IMR-90 (cell line): ENCODE measurements at regions not wholly inside any gene's neighbourhood (a gene's known extent, or its start where the extent isn't known, plus 50 kb on each side); places are given as distances from the start of the nearest gene placed in this dataset.

Experiments used
- ATAC-seq: fragments of 200-7000 bp; cut with Tn5 transposase; 2 replicates; pipeline ENCODE4 v1.9.1; 2020; ENCODE audit warnings: low read depth, mild to moderate bottlenecking, moderate library complexity
- BruUV-seq: library from RNA; stranded (reverse); fragments of 400-500 nt; replicated peaks from 2 replicates; lab custom pipeline; 2021; lab: Mats Ljungman, UMichigan
- CTCF ChIA-PET: fragments of 300-600 bp; formaldehyde crosslinking; extraction: SDS; loops from one replicate; lab custom pipeline; 2021; ENCODE audit warnings: antibody characterized with exemption; lab: Yijun Ruan, JAX
- POLR2A ChIA-PET: fragments of 300-600 bp; sonication (Branson Sonifier 250); formaldehyde crosslinking; loops from one replicate; lab custom pipeline; 2022; ENCODE audit warnings: antibody characterized with exemption; ENCODE audit not compliant: unreplicated experiment; lab: Charles Lee
- DNase-seq: peaks from one replicate; pipeline ENCODE4 v3.0.0; 2013
- H2AFZ ChIP-seq: replicated peaks from 2 replicates; pipeline ENCODE3; 2013; ENCODE audit warnings: low read length, mild to moderate bottlenecking; ENCODE audit not compliant: poor library complexity
- H2AK5ac ChIP-seq: 2 replicates; pipeline ENCODE4 v1.6.1; 2013; ENCODE audit warnings: low read depth, low read length, inconsistent platforms
- H2AK9ac ChIP-seq: replicated peaks from 2 replicates; pipeline ENCODE3; 2013; ENCODE audit warnings: mild to moderate bottlenecking, low read depth, low read length, moderate library complexity; ENCODE audit not compliant: poor library complexity
- H2BK120ac ChIP-seq: 2 replicates; pipeline ENCODE4 v1.6.1; 2013; ENCODE audit warnings: low read depth, low read length, inconsistent platforms
- H2BK15ac ChIP-seq: 3 replicates; pipeline ENCODE4 v1.6.1; 2013; ENCODE audit warnings: low read depth, low read length, inconsistent platforms
- H2BK20ac ChIP-seq: 2 replicates; pipeline ENCODE4 v1.6.1; 2013; ENCODE audit warnings: low read depth, mild to moderate bottlenecking, inconsistent platforms, low read length, moderate library complexity
- H2BK5ac ChIP-seq: 2 replicates; pipeline ENCODE4 v1.6.1; 2013; ENCODE audit warnings: mild to moderate bottlenecking, low read depth, low read length, inconsistent platforms; ENCODE audit not compliant: poor library complexity, severe bottlenecking
- H3K14ac ChIP-seq: replicated peaks from 2 replicates; pipeline ENCODE4 v1.6.1; 2013; ENCODE audit warnings: low read depth, low read length, inconsistent platforms
- H3K18ac ChIP-seq: 2 replicates; pipeline ENCODE4 v1.6.1; 2013; ENCODE audit warnings: low read depth, low read length, control low read depth
- H3K23ac ChIP-seq: 2 replicates; pipeline ENCODE4 v1.6.1; 2013; ENCODE audit warnings: low read depth, low read length, inconsistent platforms
- H3K27ac ChIP-seq: 2 replicates; pipeline ENCODE4 v1.5.1; 2013; ENCODE audit warnings: mild to moderate bottlenecking, control low read depth, low read length; ENCODE audit not compliant: insufficient read depth
- H3K27me3 ChIP-seq: 2 replicates; pipeline ENCODE4 v1.6.1; 2013; ENCODE audit warnings: low read length; ENCODE audit not compliant: control insufficient read depth, insufficient read depth
- H3K36me3 ChIP-seq: 2 replicates; pipeline ENCODE4 v1.6.1; 2013; ENCODE audit warnings: low read length, mixed read lengths; ENCODE audit not compliant: control insufficient read depth, insufficient read depth
- H3K4ac ChIP-seq: 2 replicates; pipeline ENCODE4 v1.6.1; 2013; ENCODE audit warnings: low read depth, low read length, inconsistent platforms
- H3K4me1 ChIP-seq: 2 replicates; pipeline ENCODE4 v1.6.1; 2013; ENCODE audit warnings: low read length, mixed read lengths; ENCODE audit not compliant: control insufficient read depth, insufficient read depth
- H3K4me2 ChIP-seq: 2 replicates; pipeline ENCODE4 v1.6.1; 2013; ENCODE audit warnings: low read depth, mild to moderate bottlenecking, control low read depth, low read length, moderate library complexity
- H3K4me3 ChIP-seq: 2 replicates; pipeline ENCODE4 v1.5.1; 2013; ENCODE audit warnings: low read depth, mild to moderate bottlenecking, control low read depth, low read length, moderate library complexity; ENCODE audit not compliant: insufficient read depth
- H3K56ac ChIP-seq: 2 replicates; pipeline ENCODE4 v1.6.1; 2013; ENCODE audit warnings: low read length, inconsistent platforms; ENCODE audit not compliant: insufficient read depth; ENCODE audit errors: extremely low read depth
- H3K79me1 ChIP-seq, 2 experiments: 2 replicates each; pipeline ENCODE4 v1.6.1; 2013; ENCODE audit warnings: low read length in 2 of 2, inconsistent platforms in 1 of 2, low read depth in 1 of 2
- H3K9ac ChIP-seq: 2 replicates; pipeline ENCODE4 v1.6.1; 2013; ENCODE audit warnings: low read depth, low read length, control low read depth
- H3K9me1 ChIP-seq: 2 replicates; pipeline ENCODE4 v1.6.1; 2013; ENCODE audit warnings: low read length, inconsistent platforms; ENCODE audit not compliant: insufficient read depth
- H3K9me3 ChIP-seq: 2 replicates; pipeline ENCODE4 v1.6.1; 2013; ENCODE audit warnings: low read length; ENCODE audit not compliant: control insufficient read depth, insufficient read depth
- H4K20me1 ChIP-seq: 2 replicates; pipeline ENCODE4 v1.6.1; 2013; ENCODE audit warnings: low read length, inconsistent platforms; ENCODE audit not compliant: insufficient read depth
- H4K5ac ChIP-seq: 2 replicates; pipeline ENCODE4 v1.6.1; 2013; ENCODE audit warnings: mild to moderate bottlenecking, low read depth, low read length, control low read depth
- H4K8ac ChIP-seq, 2 experiments: 2 replicates each; pipeline ENCODE4 v1.6.1; 2013; ENCODE audit warnings: low read depth in 2 of 2, low read length in 2 of 2, control low read depth in 1 of 2, inconsistent platforms in 1 of 2
- H4K91ac ChIP-seq: 2 replicates; pipeline ENCODE4 v1.6.1; 2013; ENCODE audit warnings: low read depth, low read length, inconsistent platforms; ENCODE audit not compliant: insufficient read depth
- ELK1 ChIP-seq: fragments of 150-350 bp; IDR thresholded peaks from 2 replicates; pipeline ENCODE4 v1.6.1; 2016; ENCODE audit warnings: low read depth, mild to moderate bottlenecking, low read length, moderate library complexity, borderline replicate concordance
- RAD21 ChIP-seq: IDR thresholded peaks from 2 replicates; pipeline ENCODE4 v1.6.1; 2012; ENCODE audit warnings: low read length, improper control_type of control experiment
- RFX5 ChIP-seq: IDR thresholded peaks from 2 replicates; pipeline ENCODE4 v1.8.0; 2012; ENCODE audit warnings: low read depth, mild to moderate bottlenecking, low read length, moderate library complexity
- SMC3 ChIP-seq: fragments of 150-350 bp; IDR thresholded peaks from 2 replicates; pipeline ENCODE4 v1.6.1; 2016; ENCODE audit warnings: low read depth, mild to moderate bottlenecking, antibody characterized with exemption, low read length, moderate library complexity
- USF2 ChIP-seq: fragments of 150-350 bp; IDR thresholded peaks from 2 replicates; pipeline ENCODE4 v1.6.1; 2017; ENCODE audit warnings: mild to moderate bottlenecking, antibody characterized with exemption, low read length, low read depth
- WGBS, 2 experiments: methylation state at CpG; one replicate each; pipeline versions ENCODE4 v1.1.5 to v1.1.7; 2013; ENCODE audit warnings: missing lambda C conversion rate in 2 of 2; ENCODE audit not compliant: insufficient read length in 1 of 2; ENCODE audit errors: extremely low coverage in 2 of 2; 5-methylcytosine and 5-hydroxymethylcytosine counted together
- dilution Hi-C: fragments of 300-500 bp; cut with HindIII; formaldehyde crosslinking; loops from one replicate; pipeline ENCODE4 v1.14.3; 2018; ENCODE audit warnings: low sequenced_read_pairs; ENCODE audit not compliant: unreplicated experiment
- in situ Hi-C: fragments of 300-500 bp; cut with MboI; formaldehyde crosslinking; loops from 3 replicates; pipeline ENCODE4 v1.14.3; 2019; ENCODE audit warnings: low sequenced_read_pairs, inconsistent platforms, mixed read lengths
- intact Hi-C: fragments of 100-400 bp; cut with micrococcal nuclease; formaldehyde crosslinking; loops from 2 replicates; pipeline ENCODE4 v1.10.0; 2022

- Histone ChIP-seq H2BK15ac (no peak overlapping the region), H3K56ac (no peak overlapping the region), H2AK5ac (no peak overlapping the region), H3K36me3 (no peaks in the 10 kb centered on the region), H4K8ac (no peak overlapping the region), H3K9ac (no peak overlapping the region), H3K4me3 (no peak overlapping the region), H3K18ac (no peak overlapping the region), H2BK120ac (no peak overlapping the region), H3K9me1 (no peaks in the 10 kb centered on the region), H2AFZ (no peak overlapping the region), H3K23ac (no peak overlapping the region), H3K27me3 (peaks cover 38% of the 10 kb centered on the region), H3K4me1 (no peaks in the 10 kb centered on the region), H4K91ac (no peak overlapping the region), H4K20me1 (no peaks in the 10 kb centered on the region), H2AK9ac (no peak overlapping the region), H3K9me3 (0 out of 2 replicates have a peak, but pooled peaks cover 2% of the 10 kb centered on the region), H2BK5ac (no peak overlapping the region), H3K27ac (no peak overlapping the region), H3K4me2 (no peak overlapping the region), H3K79me1 (no peaks in the 10 kb centered on the region), H3K4ac (no peak overlapping the region), H2BK20ac (no peak overlapping the region), H3K14ac (no peak overlapping the region), H4K5ac (no peak overlapping the region)
- dilution Hi-C loops: no loop called here
- intact Hi-C loops: no loop called here
- no TSS peak for BruUV-seq
- TF ChIP-seq SMC3 (no peak), ELK1 (no peak), RFX5 (no peak), USF2 (no peak), RAD21 (no peak)
- ChIA-PET CTCF (no interaction called here), POLR2A (no interaction called here)
- in situ Hi-C loops: no loop called here
- no peak for DNase-seq
- ATAC-seq: no peak
- no CpG with 5 or more reads among the region's 2 CpGs for WGBS, 2 experiments
Observed at GRCh38 chr16:87250431-87250960, 66.7 kb downstream of the C16orf95 start.
